ENCODE measurements at regions not wholly inside any gene's neighbourhood (a gene's known extent, or its start where the extent isn't known, plus 50 kb on each side); places are given as distances from the start of the nearest gene placed in this dataset.

GRCh38 chr14:106848330-106849121 is 1322.1 kb downstream of the TMEM121 start:
- peak; percentile 35 for DNase-seq

- no peak for DNase-seq
Observed at GRCh38 chr14:106850913-106851825, 1324.8 kb downstream of the TMEM121 start.

GRCh38 chr14:106872611-106873446 is 1346.4 kb downstream of the TMEM121 start:
- DNase-seq = no peak

GRCh38 chr14:106874350-106874749 is 1348.0 kb downstream of the TMEM121 start:
- DNase-seq = no peak

GRCh38 chr14:106875503-106875902 is 1349.1 kb downstream of the TMEM121 start:
- DNase-seq = no peak

GRCh38 chr14:106876711-106877110 is 1350.3 kb downstream of the TMEM121 start:
- DNase-seq = no peak

GRCh38 chr14:106877517-106877916 is 1351.1 kb downstream of the TMEM121 start:
- DNase-seq = no peak

GRCh38 chr14:106879241-106879640 is 1352.9 kb downstream of the TMEM121 start:
- peak; percentile 6 for DNase-seq

- no peak for DNase-seq
Observed at GRCh38 chr14:106883218-106883692, 1356.9 kb downstream of the TMEM121 start.

Measured in HCEC 1CT (cell line).